AG04449 (cell line): ENCODE measurements at regions not wholly inside any gene's neighbourhood (a gene's known extent, or its start where the extent isn't known, plus 50 kb on each side); places are given as distances from the start of the nearest gene placed in this dataset.
"Not testable (repeated sequence)": the region's sequence is repeated elsewhere in the genome, so short reads cannot be mapped to it uniquely, and the experiment has no call there.

Experiments used
- CTCF ChIA-PET: fragments of 350-600 bp; formaldehyde crosslinking; extraction: SDS; loops from one replicate; lab custom pipeline; 2021; ENCODE audit warnings: antibody characterized with exemption; lab: Yijun Ruan, JAX
- POLR2A ChIA-PET: fragments of 400-600, 350-600 bp; formaldehyde crosslinking; extraction: SDS; loops from one replicate; lab custom pipeline; 2020; ENCODE audit warnings: antibody characterized with exemption, inconsistent platforms; lab: Yijun Ruan, JAX
- DNase-seq: peaks from one replicate; pipeline ENCODE4 v3.0.0-alpha.2; 2010; ENCODE audit warnings: low read depth, low spot score
- H3K4me3 ChIP-seq: 2 replicates; pipeline ENCODE4 v1.5.1; 2011; ENCODE audit warnings: low read depth, mild to moderate bottlenecking, control low read depth, low read length
- CTCF ChIP-seq: IDR thresholded peaks from one replicate; pipeline ENCODE4 v1.5.1; 2011; ENCODE audit warnings: mild to moderate bottlenecking, moderate library complexity, low read length, control low read depth, inconsistent platforms; ENCODE audit not compliant: insufficient read depth; ENCODE audit errors: missing control alignments

DNA sequence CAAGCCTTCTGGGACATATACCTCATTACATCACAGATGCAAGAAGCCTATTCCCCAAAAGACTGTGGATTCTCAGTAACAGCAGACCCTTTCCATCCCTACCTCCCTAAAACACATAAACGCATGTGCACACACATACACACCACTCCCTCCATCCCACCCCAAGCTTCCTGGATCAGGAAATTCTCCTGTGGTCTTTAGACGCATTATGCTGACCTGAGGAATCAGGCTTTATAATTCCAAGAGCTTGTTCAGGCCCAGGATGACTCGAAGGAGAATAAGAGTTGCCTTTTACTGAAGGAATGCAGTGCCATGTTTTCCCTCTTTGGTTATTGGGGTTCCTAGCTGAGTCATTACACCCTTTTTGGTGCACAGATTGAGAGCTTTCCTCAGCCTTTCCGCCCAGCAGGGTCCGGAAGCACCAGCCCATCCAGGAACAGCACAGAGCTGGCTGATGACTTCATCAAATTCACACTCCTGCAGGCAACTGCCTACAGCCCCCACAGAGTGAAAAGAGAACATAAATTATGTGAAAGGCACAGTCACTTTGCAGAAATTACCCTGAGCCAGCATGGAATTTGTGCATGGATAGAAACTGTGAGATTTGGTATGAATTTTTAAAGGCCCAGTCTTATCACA is 385.0 kb upstream of the TRPC7 start:
- no peak for TF ChIP-seq CTCF
- H3K4me3 ChIP-seq = no peak overlapping the region
- POLR2A ChIA-PET = interaction anchor here (1.3 kb wide), 1 partner anchor 19 kb away, joined by 4 read pairs; no protein-coding TSS in a partner anchor
- no peak for DNase-seq
- CTCF ChIA-PET = interaction anchor here (1.3 to 1.9 kb wide), 4 partner anchors 11 to 500 kb away, joined by 3 to 6 read pairs (median 4); no protein-coding TSS in a partner anchor

GRCh38 chr5:136749016-136749415 is 383.7 kb upstream of the TRPC7 start:
- no peak overlapping the region for H3K4me3 ChIP-seq
- TF ChIP-seq CTCF = no peak
- POLR2A ChIA-PET = interaction anchor here (1.3 kb wide), 1 partner anchor 18 kb away, joined by 4 read pairs; no protein-coding TSS in a partner anchor
- CTCF ChIA-PET = interaction anchor here (0.6 to 1.6 kb wide), 5 partner anchors 20 to 376 kb away, joined by 3 to 4 read pairs (median 3); no protein-coding TSS in a partner anchor
- DNase-seq = no peak

DNA sequence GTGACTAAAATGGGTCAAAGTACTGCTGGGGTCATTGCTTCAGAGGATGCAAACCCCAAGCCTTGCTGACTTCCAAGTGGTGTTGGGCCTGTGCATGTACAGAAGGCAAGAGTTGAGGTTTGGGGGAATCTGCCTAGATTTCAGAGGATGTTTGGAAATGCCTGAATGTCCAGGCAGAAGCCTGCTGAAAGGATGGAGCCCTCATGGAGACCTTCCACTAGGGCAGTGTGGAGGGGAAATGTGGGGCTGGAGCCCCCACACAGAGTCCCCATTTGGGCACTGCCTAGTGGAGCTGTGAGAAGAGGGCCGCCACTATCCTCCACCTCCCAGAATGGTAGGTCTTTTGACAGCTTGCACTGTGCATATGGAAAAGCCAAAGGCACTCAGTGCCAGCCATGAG is 377.7 kb upstream of the TRPC7 start:
- DNase-seq = no peak
- H3K4me3 ChIP-seq = no peak overlapping the region
- ChIA-PET CTCF (interaction anchor here (2.3 kb wide), 1 partner anchor 27 kb away, joined by 6 read pairs; no protein-coding TSS in a partner anchor), POLR2A (no interaction called here)
- TF ChIP-seq CTCF = no peak

DNA sequence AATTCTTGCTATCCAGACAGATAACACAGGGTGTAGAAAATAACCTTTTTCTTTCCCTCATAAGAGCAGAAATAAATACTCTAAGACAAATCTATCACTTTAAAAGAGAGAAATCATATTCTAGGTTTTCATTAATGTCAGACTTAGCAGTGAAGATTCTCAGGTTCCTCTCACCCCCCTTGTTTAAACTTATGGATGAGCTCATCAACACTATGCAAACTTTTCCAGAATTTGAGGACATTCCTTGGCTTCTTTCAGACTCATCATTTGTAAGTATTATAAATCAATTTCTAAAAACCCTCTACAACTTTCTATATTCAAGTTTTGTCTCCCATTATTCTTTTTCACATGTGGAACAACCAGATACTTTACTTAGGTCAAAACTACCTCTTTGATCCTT is 374.9 kb upstream of the TRPC7 start:
- ChIA-PET POLR2A (no interaction called here), CTCF (interaction anchor here (1.0 to 1.3 kb wide), 2 partner anchors 10 to 29 kb away, joined by 3 read pairs; no protein-coding TSS in a partner anchor)
- no peak overlapping the region for H3K4me3 ChIP-seq
- no peak for TF ChIP-seq CTCF
- no peak for DNase-seq

GRCh38 chr5:136739271-136739670 is 373.9 kb upstream of the TRPC7 start:
- DNase-seq, POLR2A ChIA-PET, H3K4me3 ChIP-seq: not testable (repeated sequence)
- CTCF ChIA-PET = interaction anchor here (1.0 to 1.3 kb wide), 3 partner anchors 11 to 31 kb away, joined by 3 read pairs; no protein-coding TSS in a partner anchor

GRCh38 chr5:136738829-136739228 is 373.5 kb upstream of the TRPC7 start:
- no peak overlapping the region for H3K4me3 ChIP-seq
- TF ChIP-seq CTCF = no peak
- POLR2A ChIA-PET = no interaction called here
- no peak for DNase-seq
- CTCF ChIA-PET = interaction anchor here (1.3 kb wide), 1 partner anchor 31 kb away, joined by 3 read pairs; no protein-coding TSS in a partner anchor
